ENCODE measurements at regions not wholly inside any gene's neighbourhood (a gene's known extent, or its start where the extent isn't known, plus 50 kb on each side); places are given as distances from the start of the nearest gene placed in this dataset.

- no peak for TF ChIP-seq CTCF (IDR thresholded peaks at IDR 0.05; ENCODE audit: low read depth, low read length)
- TF ChIP-seq EZH2phosphoT487 (IDR thresholded peaks at IDR 0.05; ENCODE audit: low read depth), result no peak
These were observed 122.8 kb upstream of the B3GAT2 start for GRCh38 chr6:71079677-71080076.
